Choroid plexus epithelial cell (primary cell): ENCODE measurements at regions not wholly inside any gene's neighbourhood (a gene's known extent, or its start where the extent isn't known, plus 50 kb on each side); places are given as distances from the start of the nearest gene placed in this dataset.

Experiments used
- DNase-seq: peaks from one replicate; pipeline ENCODE4 v3.0.0-alpha.2; 2010; ENCODE audit warnings: low read depth
- H3K4me3 ChIP-seq: 2 replicates; pipeline ENCODE4 v1.5.1; 2011; ENCODE audit warnings: low read depth, mild to moderate bottlenecking, control low read depth, low read length, moderate library complexity
- CTCF ChIP-seq: conservative IDR thresholded peaks from 2 replicates; pipeline ENCODE4 v1.5.1; 2011; ENCODE audit warnings: low read depth, mild to moderate bottlenecking, control low read depth, inconsistent platforms, low read length, moderate library complexity

- H3K4me3 ChIP-seq: no peak overlapping the region
- TF ChIP-seq CTCF: no peak
- DNase-seq: no peak
Observed at GRCh38 chr17:79469646-79470045, 141.2 kb downstream of the RBFOX3 start.

GRCh38 chr17:79468183-79468944 lies 142.5 kb downstream of the RBFOX3 start:
- no peak for DNase-seq
- no peak for TF ChIP-seq CTCF
- no peak overlapping the region for H3K4me3 ChIP-seq

GRCh38 chr17:79466562-79467350 lies 144.1 kb downstream of the RBFOX3 start:
- H3K4me3 ChIP-seq: no peak overlapping the region
- TF ChIP-seq CTCF: no peak
- no peak for DNase-seq

GRCh38 chr17:79465681-79466025 lies 145.2 kb downstream of the RBFOX3 start:
- no peak for DNase-seq
- no peak for TF ChIP-seq CTCF
- H3K4me3 ChIP-seq: no peak overlapping the region

- no peak overlapping the region for H3K4me3 ChIP-seq
- no peak for DNase-seq
- no peak for TF ChIP-seq CTCF
Observed at GRCh38 chr17:79465011-79465680, 145.7 kb downstream of the RBFOX3 start.

- no peak for DNase-seq
- TF ChIP-seq CTCF: no peak
- H3K4me3 ChIP-seq: no peak overlapping the region
Observed at GRCh38 chr17:79464318-79465010, 146.4 kb downstream of the RBFOX3 start.
